Fibroblast of skin of back (primary cell): ENCODE measurements at regions not wholly inside any gene's neighbourhood (a gene's known extent, or its start where the extent isn't known, plus 50 kb on each side); places are given as distances from the start of the nearest gene placed in this dataset.

ENCODE experiments used
- DNase-seq: peaks from one replicate; pipeline ENCODE4 v3.0.0-alpha.2; 2013

- peak; percentile 67 for DNase-seq
These were observed 168.0 kb downstream of the TNFSF13B start for GRCh38 chr13:108437496-108437895.

- DNase-seq: no peak
These were observed 170.0 kb downstream of the TNFSF13B start for GRCh38 chr13:108439556-108439955.

- DNase-seq: no peak
These were observed 174.9 kb downstream of the TNFSF13B start for GRCh38 chr13:108444448-108444847.

GRCh38 chr13:108448891-108449290, 179.4 kb downstream of the TNFSF13B start:
- no peak for DNase-seq

GRCh38 chr13:108451121-108451520, 178.3 kb upstream of the MYO16 start:
- DNase-seq: no peak

- DNase-seq: no peak
These were observed 174.1 kb upstream of the MYO16 start for GRCh38 chr13:108455320-108455719.

GRCh38 chr13:108460043-108460442, 169.4 kb upstream of the MYO16 start:
- DNase-seq: no peak

- no peak for DNase-seq
These were observed 168.7 kb upstream of the MYO16 start for GRCh38 chr13:108460746-108461145.

- DNase-seq: peak; percentile 94
These were observed 166.1 kb upstream of the MYO16 start for GRCh38 chr13:108463340-108463739.

- no peak for DNase-seq
These were observed 158.5 kb upstream of the MYO16 start for GRCh38 chr13:108470921-108471320.

- no peak for DNase-seq
These were observed 154.2 kb upstream of the MYO16 start for GRCh38 chr13:108475181-108475580.

- DNase-seq: no peak
These were observed 152.0 kb upstream of the MYO16 start for GRCh38 chr13:108477376-108477775.

- DNase-seq: no peak
These were observed 151.2 kb upstream of the MYO16 start for GRCh38 chr13:108478179-108478578.

- no peak for DNase-seq
These were observed 145.4 kb upstream of the MYO16 start for GRCh38 chr13:108483981-108484380.

- DNase-seq: no peak
These were observed 143.3 kb upstream of the MYO16 start for GRCh38 chr13:108486096-108486495.

GRCh38 chr13:108494991-108495645, 134.3 kb upstream of the MYO16 start:
- DNase-seq: no peak

- DNase-seq: no peak
These were observed 133.6 kb upstream of the MYO16 start for GRCh38 chr13:108495646-108496361.

GRCh38 chr13:108496362-108497210, 132.8 kb upstream of the MYO16 start:
- DNase-seq: no peak

- DNase-seq: no peak
These were observed 128.7 kb upstream of the MYO16 start for GRCh38 chr13:108500711-108501110.

- peak; percentile 28 for DNase-seq
These were observed 121.1 kb upstream of the MYO16 start for GRCh38 chr13:108508263-108508662.

GRCh38 chr13:108525827-108526226, 103.6 kb upstream of the MYO16 start:
- no peak for DNase-seq

- no peak for DNase-seq
These were observed 103.1 kb upstream of the MYO16 start for GRCh38 chr13:108526286-108526685.

- no peak for DNase-seq
These were observed 101.6 kb upstream of the MYO16 start for GRCh38 chr13:108527844-108528243.
